A549 (cell line): ENCODE measurements at regions not wholly inside any gene's neighbourhood (a gene's known extent, or its start where the extent isn't known, plus 50 kb on each side); places are given as distances from the start of the nearest gene placed in this dataset.

ENCODE experiments used
- ATAC-seq, 2 experiments: fragments of 200-7000 bp in 1 of 2; fragments of >200 bp in 1 of 2; cut with Nextera tagmentation in 1 of 2; cut with Tn5 transposase in 1 of 2; 3 replicates each; pipeline versions ENCODE4 v1.8.0 to v1.9.1; 2018 to 2020; ENCODE audit warnings: mild to moderate bottlenecking in 1 of 2, moderate library complexity in 1 of 2
- CTCF ChIA-PET: fragments of 300-600 bp; sonication (Branson Sonifier 250); formaldehyde crosslinking; extraction: SDS; loops from one replicate; lab custom pipeline; 2021; ENCODE audit warnings: antibody characterized with exemption, inconsistent platforms; lab: Yijun Ruan, JAX
- POLR2A ChIA-PET: fragments of 350-600 bp; formaldehyde crosslinking; extraction: SDS; loops from one replicate; lab custom pipeline; 2021; ENCODE audit warnings: antibody characterized with exemption, inconsistent platforms; lab: Yijun Ruan, JAX
- DNase-seq, 2 experiments: peaks; one replicate each; pipeline versions ENCODE4 v3.0.0 to v3.0.0-alpha.2; 2011 to 2016; ENCODE audit warnings: low read depth in 1 of 2, low spot score in 1 of 2
- FAIRE-seq: peaks from 2 replicates; lab custom pipeline; 2011; peaks lifted over from hg19 to GRCh38; lab: Jason Lieb, UNC
- H3K27ac ChIP-seq, 2 experiments: fragments of >200 bp; sonication (Bioruptor Twin); formaldehyde crosslinking; 3 replicates each; pipeline ENCODE4 v1.5.1; 2016 to 2017
- H3K4me1 ChIP-seq: fragments of >200 bp; sonication (Bioruptor Twin); formaldehyde crosslinking; 3 replicates; pipeline ENCODE4 v1.6.1; 2016
- H3K4me2 ChIP-seq: fragments of >200 bp; sonication (Bioruptor Twin); formaldehyde crosslinking; 3 replicates; pipeline ENCODE4 v1.6.1; 2016
- H3K4me3 ChIP-seq: fragments of >200 bp; sonication (Bioruptor Twin); formaldehyde crosslinking; 3 replicates; pipeline ENCODE4 v1.5.1; 2016
- H3K9me3 ChIP-seq: fragments of >200 bp; sonication (Bioruptor Twin); formaldehyde crosslinking; 3 replicates; pipeline ENCODE4 v1.6.1; 2016
- ATOH8 ChIP-seq: fragments of 250-450 bp; sonication (Bioruptor Pico); IDR thresholded peaks from 2 replicates; pipeline ENCODE4 v1.5.0; 2020; ENCODE audit warnings: low read depth, mild to moderate bottlenecking, moderate library complexity
- BCL3 ChIP-seq: fragments of >200 bp; sonication (Bioruptor Twin); formaldehyde crosslinking; IDR thresholded peaks from 3 replicates; pipeline ENCODE4 v1.6.1; 2016
- BHLHE40 ChIP-seq: IDR thresholded peaks from 2 replicates; pipeline ENCODE4 v1.6.1; 2012; ENCODE audit warnings: low read depth, low read length, inconsistent platforms
- CBX2 ChIP-seq: fragments of 200-600 bp; sonication (generic); IDR thresholded peaks from 2 replicates; pipeline ENCODE4 v1.6.1; 2016; ENCODE audit warnings: low read depth, mild to moderate bottlenecking, borderline replicate concordance
- CHD4 ChIP-seq: fragments of 200-600 bp; sonication (generic); IDR thresholded peaks from 2 replicates; pipeline ENCODE4 v1.6.1; 2016; ENCODE audit warnings: antibody characterized with exemption, mild to moderate bottlenecking, borderline replicate concordance
- EHMT2 ChIP-seq: fragments of 200-600 bp; sonication (generic); IDR thresholded peaks from 2 replicates; pipeline ENCODE4 v1.6.1; 2016; ENCODE audit warnings: antibody characterized with exemption, low read depth, mild to moderate bottlenecking, moderate library complexity
- ESRRA ChIP-seq: fragments of 150-350 bp; IDR thresholded peaks from 2 replicates; pipeline ENCODE4 v1.6.1; 2014; ENCODE audit warnings: mild to moderate bottlenecking, low read length, borderline replicate concordance
- FOSB ChIP-seq: fragments of 250-450 bp; sonication (Bioruptor Pico); IDR thresholded peaks from 2 replicates; pipeline ENCODE4 v1.5.0; 2020; ENCODE audit warnings: mild to moderate bottlenecking, moderate library complexity
- FOXS1 ChIP-seq: fragments of 250-450 bp; sonication (Bioruptor Pico); IDR thresholded peaks from 2 replicates; pipeline ENCODE4 v1.5.0; 2020; ENCODE audit warnings: mild to moderate bottlenecking, moderate library complexity
- GATA3 ChIP-seq: IDR thresholded peaks from 2 replicates; pipeline ENCODE4 v1.6.1; 2012; ENCODE audit warnings: borderline replicate concordance
- HOXA7 ChIP-seq: fragments of 250-450 bp; sonication (Bioruptor Pico); IDR thresholded peaks from 2 replicates; pipeline ENCODE4 v1.5.0; 2020; ENCODE audit warnings: mild to moderate bottlenecking, moderate library complexity
- HOXB5 ChIP-seq: fragments of 250-450 bp; sonication (Bioruptor Pico); IDR thresholded peaks from 2 replicates; pipeline ENCODE4 v1.5.0; 2020; ENCODE audit warnings: mild to moderate bottlenecking, moderate library complexity
- KDM5A ChIP-seq: fragments of 200-600 bp; sonication (generic); IDR thresholded peaks from 2 replicates; pipeline ENCODE4 v1.6.1; 2016; ENCODE audit warnings: antibody characterized with exemption, mild to moderate bottlenecking
- MAX ChIP-seq: IDR thresholded peaks from 2 replicates; pipeline ENCODE4 v1.6.1; 2012
- MAZ ChIP-seq: fragments of 150-350 bp; IDR thresholded peaks from 2 replicates; pipeline ENCODE4 v1.6.1; 2014; ENCODE audit warnings: antibody characterized with exemption, low read depth, low read length, borderline replicate concordance
- MYC ChIP-seq: IDR thresholded peaks from 2 replicates; pipeline ENCODE4 v1.6.1; 2012; ENCODE audit warnings: mild to moderate bottlenecking, inconsistent platforms, low read length, improper control_type of control experiment, borderline replicate concordance
- PBX3 ChIP-seq: IDR thresholded peaks from 2 replicates; pipeline ENCODE4 v1.6.1; 2012
- PHF8 ChIP-seq: fragments of 200-600 bp; sonication (generic); IDR thresholded peaks from 2 replicates; pipeline ENCODE4 v1.6.1; 2016; ENCODE audit warnings: low read depth, mild to moderate bottlenecking, antibody characterized with exemption, moderate library complexity, borderline replicate concordance
- RAD21 ChIP-seq, 2 experiments: fragments of >200 bp in 1 of 2; sonication (Bioruptor Twin) in 1 of 2; formaldehyde crosslinking in 1 of 2; IDR thresholded peaks in 1 of 2; conservative IDR thresholded peaks in 1 of 2; 2 replicates in 1 of 2; 3 replicates in 1 of 2; pipeline ENCODE4 v1.6.1; 2012 to 2018; ENCODE audit warnings: inconsistent platforms in 1 of 2
- RCOR1 ChIP-seq: fragments of 150-350 bp; IDR thresholded peaks from 2 replicates; pipeline ENCODE4 v1.6.1; 2014; ENCODE audit warnings: antibody characterized with exemption, low read length, low read depth
- RNF2 ChIP-seq: fragments of 200-600 bp; sonication (generic); IDR thresholded peaks from 2 replicates; pipeline ENCODE4 v1.6.1; 2016; ENCODE audit warnings: low read depth, mild to moderate bottlenecking, antibody characterized with exemption, moderate library complexity, borderline replicate concordance
- SMC3 ChIP-seq: fragments of >200 bp; sonication (Bioruptor Twin); formaldehyde crosslinking; IDR thresholded peaks from 3 replicates; pipeline ENCODE4 v1.6.1; 2018; ENCODE audit warnings: inconsistent platforms
- SREBF2 ChIP-seq: fragments of 450-650 bp; IDR thresholded peaks from 2 replicates; pipeline ENCODE4 v1.6.1; 2014; ENCODE audit warnings: mild to moderate bottlenecking, moderate library complexity
- TFCP2L1 ChIP-seq: fragments of 250-450 bp; sonication (Bioruptor Pico); IDR thresholded peaks from 2 replicates; pipeline ENCODE4 v1.5.0; 2021; ENCODE audit warnings: mild to moderate bottlenecking
- ZC3H11A ChIP-seq: fragments of 450-650 bp; IDR thresholded peaks from 2 replicates; pipeline ENCODE4 v1.6.1; 2014; ENCODE audit warnings: antibody characterized with exemption, mild to moderate bottlenecking
- ZFP36 ChIP-seq: fragments of 450-650 bp; IDR thresholded peaks from 2 replicates; pipeline ENCODE4 v1.6.1; 2014; ENCODE audit warnings: borderline replicate concordance; ENCODE audit not compliant: partially characterized antibody
- ZNF302 ChIP-seq: fragments of 250-450 bp; sonication (Bioruptor Pico); IDR thresholded peaks from 2 replicates; pipeline ENCODE4 v1.9.0; 2021; ENCODE audit warnings: inconsistent platforms, mild to moderate bottlenecking, moderate library complexity
- WGBS: methylation state at CpG from one replicate; pipeline ENCODE4 v1.1.6; 2017; ENCODE audit errors: missing lambda C conversion rate; 5-methylcytosine and 5-hydroxymethylcytosine counted together

GRCh38 chr1:199396456-199396855 lies 631.1 kb upstream of the NR5A2 start:
- no peaks in the 10 kb centered on the region for H3K4me1 ChIP-seq
- no peak for DNase-seq
- no peak overlapping the region for H3K4me2 ChIP-seq
- no peak for ATAC-seq
- FAIRE-seq: no peak
- CTCF ChIA-PET: no interaction called here
- H3K9me3 ChIP-seq: no peaks in the 10 kb centered on the region
- 2% methylated on average over 1 of the region's 1 CpG for WGBS
- TF ChIP-seq RNF2: no peak
- no peak for TF ChIP-seq ZNF302 (CRISPR knock-in tag)
- no peak for TF ChIP-seq RCOR1
- no peak for TF ChIP-seq BHLHE40
- no peak for TF ChIP-seq GATA3
- no peak for TF ChIP-seq CBX2
- TF ChIP-seq RAD21 (conservative IDR thresholded peaks at IDR 0.05 in 1 of 2, IDR thresholded peaks at IDR 0.05 in 1 of 2): no peak
- TF ChIP-seq CHD4: no peak
- TF ChIP-seq FOSB: no peak
- no peak for TF ChIP-seq HOXA7 (CRISPR knock-in tag)
- TF ChIP-seq TFCP2L1 (CRISPR knock-in tag): no peak
- TF ChIP-seq MYC: no peak
- TF ChIP-seq SREBF2: no peak
- TF ChIP-seq FOXS1 (CRISPR knock-in tag): no peak
- no peak for TF ChIP-seq PHF8
- no peak for TF ChIP-seq MAZ
- no peak for TF ChIP-seq BCL3
- no peak for TF ChIP-seq ESRRA
- TF ChIP-seq HOXB5: no peak
- TF ChIP-seq, all 56 proteins: peak for 0
- H3K27ac ChIP-seq: no peak overlapping the region
- POLR2A ChIA-PET: no interaction called here
- H3K4me3 ChIP-seq: no peak overlapping the region

GRCh38 chr1:199399996-199400724 lies 627.4 kb upstream of the NR5A2 start:
- H3K4me3 ChIP-seq: no peak overlapping the region
- no peaks in the 10 kb centered on the region for H3K9me3 ChIP-seq
- no peak overlapping the region for H3K27ac ChIP-seq
- ChIA-PET POLR2A (no interaction called here), CTCF (no interaction called here)
- no peaks in the 10 kb centered on the region for H3K4me1 ChIP-seq
- H3K4me2 ChIP-seq: no peak overlapping the region
- TF ChIP-seq MAX (no peak), ZFP36 (no peak), PBX3 (no peak), ZC3H11A (no peak), SREBF2 (no peak), EHMT2 (no peak), HOXB5 (no peak), SMC3 (no peak), KDM5A (no peak), ATOH8 (CRISPR knock-in tag) (no peak)
- FAIRE-seq: no peak
- ATAC-seq: no peak
- DNase-seq: no peak
- 33% methylated on average over 3 of the region's 3 CpGs for WGBS
